CD8-positive, alpha-beta memory T cell (primary cell): ENCODE measurements at regions not wholly inside any gene's neighbourhood (a gene's known extent, or its start where the extent isn't known, plus 50 kb on each side); places are given as distances from the start of the nearest gene placed in this dataset.

Experiments used
- CTCF ChIA-PET: fragments of 350-600 bp; sonication (Branson Sonifier 250); formaldehyde crosslinking; loops from one replicate; lab custom pipeline; 2021; ENCODE audit warnings: antibody characterized with exemption; lab: Charles Lee
- POLR2A ChIA-PET: fragments of 350-600 bp; sonication (Branson Sonifier 250); formaldehyde crosslinking; loops from one replicate; lab custom pipeline; 2021; ENCODE audit warnings: antibody characterized with exemption; lab: Charles Lee
- DNase-seq, 5 donors: peaks; one replicate each; pipeline versions ENCODE4 v3.0.0 to v3.0.0-alpha.2; 2020 to 2022; ENCODE audit warnings: mixed read lengths in 1 of 5
- H3K27ac ChIP-seq: one replicate; pipeline ENCODE4 v1.7.0; 2013; ENCODE audit warnings: low read depth, mild to moderate bottlenecking, low read length, moderate library complexity
- H3K27me3 ChIP-seq: 2 replicates; pipeline ENCODE4 v1.7.0; 2013; ENCODE audit warnings: low read length, mild to moderate bottlenecking; ENCODE audit not compliant: insufficient read depth, poor library complexity, severe bottlenecking
- H3K36me3 ChIP-seq: 2 replicates; pipeline ENCODE4 v1.7.0; 2013; ENCODE audit warnings: mild to moderate bottlenecking, low read length, moderate library complexity; ENCODE audit not compliant: insufficient read depth
- H3K4me1 ChIP-seq: 2 replicates; pipeline ENCODE4 v1.7.0; 2013; ENCODE audit warnings: mild to moderate bottlenecking, low read length, moderate library complexity; ENCODE audit not compliant: insufficient read depth
- H3K4me3 ChIP-seq: 2 replicates; pipeline ENCODE4 v1.7.0; 2013; ENCODE audit warnings: mild to moderate bottlenecking, low read length
- H3K9me3 ChIP-seq: 2 replicates; pipeline ENCODE4 v1.7.0; 2013; ENCODE audit warnings: mild to moderate bottlenecking, low read length
- H3K27ac Mint-ChIP-seq, 8 donors: one replicate each; pipeline ENCODE4 v1.8.0; 2020 to 2021; ENCODE audit warnings: mixed read lengths in 8 of 8, mild to moderate bottlenecking in 6 of 8, inconsistent platforms in 3 of 8, moderate library complexity in 3 of 8
- H3K27me3 Mint-ChIP-seq, 2 donors: one replicate each; pipeline ENCODE4 v1.8.0; 2020 to 2021; ENCODE audit warnings: mixed read lengths in 2 of 2, mild to moderate bottlenecking in 1 of 2, moderate library complexity in 1 of 2
- H3K36me3 Mint-ChIP-seq, 3 donors: one replicate each; pipeline ENCODE4 v1.8.0; 2020 to 2021; ENCODE audit warnings: mixed read lengths in 3 of 3, inconsistent platforms in 1 of 3, mild to moderate bottlenecking in 1 of 3
- H3K4me1 Mint-ChIP-seq, 3 donors: one replicate each; pipeline ENCODE4 v1.8.0; 2020 to 2021; ENCODE audit warnings: mixed read lengths in 3 of 3, inconsistent platforms in 1 of 3, mild to moderate bottlenecking in 1 of 3
- H3K4me3 Mint-ChIP-seq, 7 donors: one replicate each; pipeline ENCODE4 v1.8.0; 2020 to 2021; ENCODE audit warnings: mixed read lengths in 7 of 7, mild to moderate bottlenecking in 6 of 7, moderate library complexity in 4 of 7, inconsistent platforms in 2 of 7
- H3K9me3 Mint-ChIP-seq, 5 donors: one replicate each; pipeline ENCODE4 v1.8.0; 2020 to 2022; ENCODE audit warnings: mixed read lengths in 5 of 5, mild to moderate bottlenecking in 3 of 5, moderate library complexity in 2 of 5, inconsistent platforms in 1 of 5

- no peak for DNase-seq
- Mint-ChIP-seq H3K4me3 (no peak overlapping the region), H3K9me3 (peaks cover 2 to 12% (median 7%) of the 10 kb centered on the region in 5 donors), H3K27ac (no peak overlapping the region), H3K4me1 (no peaks in the 10 kb centered on the region), H3K36me3 (peaks cover 0 to 11% (median 0%) of the 10 kb centered on the region in 3 donors), H3K27me3 (peaks cover 13 to 17% of the 10 kb centered on the region in 2 donors)
- Histone ChIP-seq H3K27me3 (no peaks in the 10 kb centered on the region), H3K27ac (no peak overlapping the region), H3K9me3 (no peaks in the 10 kb centered on the region), H3K36me3 (no peaks in the 10 kb centered on the region), H3K4me3 (no peak overlapping the region), H3K4me1 (no peaks in the 10 kb centered on the region)
- POLR2A ChIA-PET: no interaction called here
- CTCF ChIA-PET: no interaction called here
These were observed 75.9 kb upstream of the RNU6-1 start for GRCh38 chr15:67915461-67916374.

- H3K9me3 Mint-ChIP-seq: peaks cover 2 to 9% (median 5%) of the 10 kb centered on the region in 5 donors
- Histone ChIP-seq H3K27me3 (no peaks in the 10 kb centered on the region), H3K4me1 (no peaks in the 10 kb centered on the region), H3K9me3 (no peaks in the 10 kb centered on the region), H3K36me3 (no peaks in the 10 kb centered on the region), H3K4me3 (no peak overlapping the region), H3K27ac (no peak overlapping the region)
- H3K27me3 Mint-ChIP-seq: peaks cover 13% of the 10 kb centered on the region in 2 donors
- no peak for DNase-seq
- ChIA-PET CTCF (no interaction called here), POLR2A (no interaction called here)
- no peak overlapping the region for H3K27ac Mint-ChIP-seq
- no peaks in the 10 kb centered on the region for H3K4me1 Mint-ChIP-seq
- no peak overlapping the region for H3K4me3 Mint-ChIP-seq
- H3K36me3 Mint-ChIP-seq: peaks cover 0 to 6% (median 0%) of the 10 kb centered on the region in 3 donors
These were observed 76.7 kb upstream of the RNU6-1 start for GRCh38 chr15:67916565-67916964.

- no peaks in the 10 kb centered on the region for H3K9me3 ChIP-seq
- ChIA-PET POLR2A (no interaction called here), CTCF (no interaction called here)
- Mint-ChIP-seq H3K4me1 (no peaks in the 10 kb centered on the region), H3K9me3 (peaks cover 2 to 7% (median 5%) of the 10 kb centered on the region in 5 donors), H3K36me3 (peaks cover 0 to 3% (median 0%) of the 10 kb centered on the region in 3 donors), H3K27me3 (peaks cover 13% of the 10 kb centered on the region in 2 donors), H3K4me3 (no peak overlapping the region), H3K27ac (no peak overlapping the region)
- no peak overlapping the region for H3K27ac ChIP-seq
- H3K4me1 ChIP-seq: no peaks in the 10 kb centered on the region
- H3K36me3 ChIP-seq: no peaks in the 10 kb centered on the region
- no peak overlapping the region for H3K4me3 ChIP-seq
- no peak for DNase-seq
- H3K27me3 ChIP-seq: no peaks in the 10 kb centered on the region
These were observed 77.2 kb upstream of the RNU6-1 start for GRCh38 chr15:67917037-67917436.

- no peak for DNase-seq
- Histone ChIP-seq H3K4me3 (no peak overlapping the region), H3K27me3 (no peaks in the 10 kb centered on the region), H3K9me3 (no peaks in the 10 kb centered on the region), H3K4me1 (no peaks in the 10 kb centered on the region), H3K36me3 (no peaks in the 10 kb centered on the region), H3K27ac (no peak overlapping the region)
- no peaks in the 10 kb centered on the region for H3K4me1 Mint-ChIP-seq
- H3K9me3 Mint-ChIP-seq: peaks cover 2 to 7% (median 5%) of the 10 kb centered on the region in 5 donors
- no peak overlapping the region for H3K4me3 Mint-ChIP-seq
- ChIA-PET CTCF (no interaction called here), POLR2A (no interaction called here)
- H3K27me3 Mint-ChIP-seq: peaks cover 13 to 16% of the 10 kb centered on the region in 2 donors
- no peak overlapping the region for H3K27ac Mint-ChIP-seq
- H3K36me3 Mint-ChIP-seq: peaks cover 0 to 3% (median 0%) of the 10 kb centered on the region in 3 donors
These were observed 77.8 kb upstream of the RNU6-1 start for GRCh38 chr15:67917636-67918035.

GRCh38 chr15:67918205-67918861, 78.5 kb upstream of the RNU6-1 start:
- H3K27ac ChIP-seq: no peak overlapping the region
- Mint-ChIP-seq H3K36me3 (peaks cover 0 to 3% (median 0%) of the 10 kb centered on the region in 3 donors), H3K4me1 (no peaks in the 10 kb centered on the region), H3K27ac (no peak overlapping the region), H3K9me3 (peaks cover 2 to 7% (median 5%) of the 10 kb centered on the region in 5 donors), H3K27me3 (peaks cover 16 to 18% of the 10 kb centered on the region in 2 donors), H3K4me3 (no peak overlapping the region)
- no peak overlapping the region for H3K4me3 ChIP-seq
- H3K9me3 ChIP-seq: no peaks in the 10 kb centered on the region
- CTCF ChIA-PET: no interaction called here
- H3K36me3 ChIP-seq: no peaks in the 10 kb centered on the region
- DNase-seq: no peak
- H3K27me3 ChIP-seq: no peaks in the 10 kb centered on the region
- H3K4me1 ChIP-seq: no peaks in the 10 kb centered on the region
- POLR2A ChIA-PET: no interaction called here

GRCh38 chr15:67920524-67921240, 80.8 kb upstream of the RNU6-1 start:
- Mint-ChIP-seq H3K4me3 (no peak overlapping the region), H3K27ac (no peak overlapping the region), H3K36me3 (peaks cover 0 to 7% (median 0%) of the 10 kb centered on the region in 3 donors), H3K9me3 (peaks cover 0 to 11% (median 4%) of the 10 kb centered on the region in 5 donors), H3K4me1 (no peaks in the 10 kb centered on the region), H3K27me3 (peaks cover 3 to 4% of the 10 kb centered on the region in 2 donors)
- Histone ChIP-seq H3K36me3 (no peaks in the 10 kb centered on the region), H3K27me3 (no peaks in the 10 kb centered on the region), H3K9me3 (no peaks in the 10 kb centered on the region), H3K4me3 (no peak overlapping the region), H3K27ac (no peak overlapping the region), H3K4me1 (no peaks in the 10 kb centered on the region)
- CTCF ChIA-PET: no interaction called here
- no peak for DNase-seq
- POLR2A ChIA-PET: no interaction called here

- Mint-ChIP-seq H3K4me1 (no peaks in the 10 kb centered on the region), H3K27me3 (peaks cover 4 to 5% of the 10 kb centered on the region in 2 donors), H3K27ac (no peak overlapping the region), H3K4me3 (no peak overlapping the region), H3K9me3 (peaks cover 0 to 11% (median 4%) of the 10 kb centered on the region in 5 donors), H3K36me3 (peaks cover 0 to 7% (median 0%) of the 10 kb centered on the region in 3 donors)
- CTCF ChIA-PET: no interaction called here
- no peak for DNase-seq
- H3K9me3 ChIP-seq: no peaks in the 10 kb centered on the region
- no peaks in the 10 kb centered on the region for H3K27me3 ChIP-seq
- no peak overlapping the region for H3K4me3 ChIP-seq
- H3K27ac ChIP-seq: no peak overlapping the region
- H3K4me1 ChIP-seq: no peaks in the 10 kb centered on the region
- POLR2A ChIA-PET: no interaction called here
- H3K36me3 ChIP-seq: no peaks in the 10 kb centered on the region
These were observed 82.3 kb upstream of the RNU6-1 start for GRCh38 chr15:67922106-67922675.
